Astrocyte of the spinal cord (primary cell): ENCODE measurements at regions not wholly inside any gene's neighbourhood (a gene's known extent, or its start where the extent isn't known, plus 50 kb on each side); places are given as distances from the start of the nearest gene placed in this dataset.

Source experiments
- DNase-seq: peaks from one replicate; pipeline ENCODE4 v3.0.0; 2011; ENCODE audit warnings: low read depth, low spot score
- H3K4me3 ChIP-seq: 2 replicates; pipeline ENCODE4 v1.5.1; 2011; ENCODE audit warnings: low read depth, mild to moderate bottlenecking, low read length, moderate library complexity
- CTCF ChIP-seq: IDR thresholded peaks from 2 replicates; pipeline ENCODE4 v1.5.1; 2012; ENCODE audit warnings: low read depth, mild to moderate bottlenecking, low read length, inconsistent platforms
- in situ Hi-C: cut with HindIII; loops from 2 replicates; pipeline ENCODE4 v1.10.0; 2017; ENCODE audit warnings: low sequenced_read_pairs

DNA sequence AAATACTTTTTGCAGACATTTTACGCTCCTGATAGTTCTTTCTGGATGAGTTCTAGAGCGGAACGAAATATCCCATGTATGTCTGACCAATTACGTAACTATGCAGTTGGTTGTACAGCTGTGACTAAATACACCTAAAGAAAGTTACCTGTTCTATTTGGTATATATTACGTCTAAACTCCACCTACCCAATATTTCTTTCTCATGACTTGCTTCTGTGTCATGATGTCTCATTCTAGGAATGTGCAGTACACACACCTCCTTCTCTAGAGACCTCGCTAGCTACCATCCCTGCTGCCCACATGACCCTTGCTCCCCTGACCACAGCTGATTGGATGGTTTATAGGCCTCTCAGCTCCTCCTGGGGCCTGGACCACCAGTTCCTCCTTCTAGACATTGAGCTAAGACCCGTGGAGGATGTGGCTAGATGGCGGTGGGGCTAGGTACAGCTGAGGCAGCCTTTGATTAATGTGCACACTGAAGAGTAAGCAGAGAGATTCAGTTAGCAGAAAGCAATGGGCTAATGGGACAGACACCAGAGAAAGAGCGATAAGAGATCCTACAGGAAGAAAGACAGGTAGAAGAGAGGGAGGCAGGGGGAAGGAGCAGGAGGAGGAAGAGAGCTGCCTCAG is 422.1 kb downstream of the COG6 start:
- in situ Hi-C loops, result no loop called here
- TF ChIP-seq CTCF, result no peak
- no peak overlapping the region for H3K4me3 ChIP-seq
- no peak for DNase-seq

DNA sequence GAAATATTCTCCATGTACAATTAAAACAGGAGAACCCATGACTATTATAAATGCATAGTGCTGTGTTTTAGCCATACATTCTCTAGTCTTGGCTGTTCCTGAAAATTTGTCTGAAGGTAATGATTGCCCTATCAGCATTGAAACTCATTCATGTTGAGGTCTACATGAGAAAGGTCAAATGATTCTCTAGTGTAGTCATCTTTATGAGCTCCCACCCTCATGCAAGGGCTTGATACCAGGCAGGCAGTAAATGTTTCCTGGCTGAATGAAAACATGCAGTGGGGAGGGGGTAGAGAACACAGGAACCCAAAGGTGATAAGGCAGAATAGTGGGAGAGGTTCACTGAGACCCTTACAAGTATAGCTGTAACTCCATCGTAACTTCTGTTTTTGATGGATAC is 424.3 kb downstream of the COG6 start:
- TF ChIP-seq CTCF, result no peak
- DNase-seq, result no peak
- in situ Hi-C loops, result no loop called here

DNA sequence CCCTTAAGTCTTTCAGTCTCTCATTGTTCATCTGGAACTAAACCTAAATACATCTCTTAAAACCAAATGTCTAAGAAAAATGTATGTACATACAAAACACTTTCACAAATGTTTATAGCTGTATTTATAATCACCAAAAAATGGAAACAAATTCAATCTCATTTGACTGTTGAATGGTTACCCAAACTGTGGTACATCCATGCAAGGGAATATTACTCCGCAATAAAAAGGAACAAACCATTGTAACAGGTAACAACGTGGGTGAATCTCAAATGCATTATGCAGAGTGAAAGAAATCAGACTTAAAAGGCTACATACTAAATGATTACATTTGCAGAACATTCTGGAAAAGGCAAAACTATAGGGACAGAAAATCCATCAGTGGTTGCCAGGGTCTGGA is 425.2 kb downstream of the COG6 start:
- DNase-seq, result no peak
- in situ Hi-C loops, result no loop called here
- TF ChIP-seq CTCF, result no peak
- no peak overlapping the region for H3K4me3 ChIP-seq

More for the DNA sequence above, 424.3 kb downstream of the COG6 start:
- H3K4me3 ChIP-seq, result no peak overlapping the region

- no peak overlapping the region for H3K4me3 ChIP-seq
- peak; percentile 6 for TF ChIP-seq CTCF
- peak; percentile 67 for DNase-seq
- in situ Hi-C loops, result no loop called here
Measured at GRCh38 chr13:40082639-40083038, 427.2 kb downstream of the COG6 start.

- no peak for TF ChIP-seq CTCF
- in situ Hi-C loops, result no loop called here
- DNase-seq, result no peak
Measured at GRCh38 chr13:40083841-40084240, 428.4 kb downstream of the COG6 start.

GRCh38 chr13:40084934-40085333 is 429.5 kb downstream of the COG6 start:
- H3K4me3 ChIP-seq, result no peak overlapping the region
- TF ChIP-seq CTCF, result no peak
- in situ Hi-C loops, result no loop called here
- DNase-seq, result no peak

More at GRCh38 chr13:40083841-40084240, 428.4 kb downstream of the COG6 start:
- no peak overlapping the region for H3K4me3 ChIP-seq
